ENCODE measurements at regions not wholly inside any gene's neighbourhood (a gene's known extent, or its start where the extent isn't known, plus 50 kb on each side); places are given as distances from the start of the nearest gene placed in this dataset.

DNA sequence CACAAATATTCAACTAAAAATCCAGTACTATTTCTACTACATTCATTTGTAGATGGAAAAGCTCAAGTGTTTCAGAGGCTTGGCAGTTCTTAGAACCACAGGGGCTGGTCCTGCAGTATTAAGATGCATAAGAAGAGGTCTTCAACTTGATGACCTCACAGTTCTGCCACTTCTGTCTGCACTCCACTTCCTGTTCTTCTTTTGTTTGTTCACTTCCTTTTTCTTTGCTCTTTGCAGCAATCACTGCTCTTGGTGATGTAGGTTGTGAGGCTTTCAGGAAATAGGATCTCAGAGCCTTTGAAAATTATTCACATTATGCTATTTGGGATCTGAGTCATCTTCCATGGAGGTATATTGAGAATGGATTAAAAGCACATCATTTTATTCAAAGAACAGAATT lies 602.0 kb upstream of the CPEB2 start:
- no peaks in the 10 kb centered on the region; the same call in 1 of the 2 replicates for H3K9me3 ChIP-seq (ENCODE audit: control insufficient read depth, insufficient read depth, low read length)
- no peak overlapping the region for H3K27ac ChIP-seq (ENCODE audit: low read depth, low read length)
- H4K20me1 ChIP-seq (ENCODE audit: control insufficient read depth, insufficient read depth, low read depth, low read length) = no peaks in the 10 kb centered on the region
- H3K4me2 ChIP-seq (ENCODE audit: low read length) = no peak overlapping the region
- H3K36me3 ChIP-seq (ENCODE audit: control insufficient read depth, low read length) = no peaks in the 10 kb centered on the region
- no peaks in the 10 kb centered on the region for H3F3A ChIP-seq (ENCODE audit: control insufficient read depth, insufficient read depth)
- no peak overlapping the region for H3K4me3 ChIP-seq (ENCODE audit: low read length)
- no peak for TF ChIP-seq EZH2phosphoT487 (IDR thresholded peaks at IDR 0.05; ENCODE audit: borderline replicate concordance, low read length)
- TF ChIP-seq, protein P1, sequence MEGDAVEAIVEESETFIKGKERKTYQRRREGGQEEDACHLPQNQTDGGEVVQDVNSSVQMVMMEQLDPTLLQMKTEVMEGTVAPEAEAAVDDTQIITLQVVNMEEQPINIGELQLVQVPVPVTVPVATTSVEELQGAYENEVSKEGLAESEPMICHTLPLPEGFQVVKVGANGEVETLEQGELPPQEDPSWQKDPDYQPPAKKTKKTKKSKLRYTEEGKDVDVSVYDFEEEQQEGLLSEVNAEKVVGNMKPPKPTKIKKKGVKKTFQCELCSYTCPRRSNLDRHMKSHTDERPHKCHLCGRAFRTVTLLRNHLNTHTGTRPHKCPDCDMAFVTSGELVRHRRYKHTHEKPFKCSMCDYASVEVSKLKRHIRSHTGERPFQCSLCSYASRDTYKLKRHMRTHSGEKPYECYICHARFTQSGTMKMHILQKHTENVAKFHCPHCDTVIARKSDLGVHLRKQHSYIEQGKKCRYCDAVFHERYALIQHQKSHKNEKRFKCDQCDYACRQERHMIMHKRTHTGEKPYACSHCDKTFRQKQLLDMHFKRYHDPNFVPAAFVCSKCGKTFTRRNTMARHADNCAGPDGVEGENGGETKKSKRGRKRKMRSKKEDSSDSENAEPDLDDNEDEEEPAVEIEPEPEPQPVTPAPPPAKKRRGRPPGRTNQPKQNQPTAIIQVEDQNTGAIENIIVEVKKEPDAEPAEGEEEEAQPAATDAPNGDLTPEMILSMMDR (IDR thresholded peaks at IDR 0.05; ENCODE audit: low read depth, low read length, poor library complexity, severe bottlenecking) = no peak
- no peaks in the 10 kb centered on the region for H3K9me2 ChIP-seq (replicated peaks; ENCODE audit: control insufficient read depth, low read length)
- H3K27me3 ChIP-seq (ENCODE audit: control insufficient read depth, low read length) = no peaks in the 10 kb centered on the region
- no peaks in the 10 kb centered on the region for H3K4me1 ChIP-seq (ENCODE audit: control insufficient read depth, low read length)
- H3K79me2 ChIP-seq (ENCODE audit: control insufficient read depth, low read length) = no peaks in the 10 kb centered on the region

DNA sequence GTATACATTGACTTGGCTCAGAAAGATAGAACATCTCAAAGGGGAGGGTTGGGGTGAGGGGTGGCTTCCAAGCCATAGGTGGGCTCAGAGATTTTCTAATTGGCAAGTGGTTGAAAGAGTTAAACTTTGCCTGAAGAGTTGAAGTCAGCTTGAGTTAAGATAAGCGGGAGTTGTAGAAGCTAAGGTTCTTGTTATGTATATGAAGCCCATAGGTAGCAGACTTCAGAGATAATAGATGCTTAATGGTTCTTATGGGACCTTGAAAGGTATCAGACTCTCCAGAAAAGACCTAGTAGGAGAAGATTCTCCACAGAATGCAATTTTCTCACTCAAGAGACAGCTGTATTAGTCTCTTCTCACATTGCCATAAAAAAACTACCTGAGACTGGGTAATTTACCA lies 599.1 kb upstream of the CPEB2 start:
- H3K79me2 ChIP-seq (ENCODE audit: control insufficient read depth, low read length) = no peaks in the 10 kb centered on the region
- no peak for TF ChIP-seq EZH2phosphoT487 (IDR thresholded peaks at IDR 0.05; ENCODE audit: borderline replicate concordance, low read length)
- TF ChIP-seq, protein P1 (IDR thresholded peaks at IDR 0.05; ENCODE audit: low read depth, low read length, poor library complexity, severe bottlenecking) = no peak
- H3K27me3 ChIP-seq (ENCODE audit: control insufficient read depth, low read length) = no peaks in the 10 kb centered on the region
- H3K4me3 ChIP-seq (ENCODE audit: low read length) = no peak overlapping the region
- H3K4me1 ChIP-seq (ENCODE audit: control insufficient read depth, low read length) = no peaks in the 10 kb centered on the region
- no peaks in the 10 kb centered on the region for H3F3A ChIP-seq (ENCODE audit: control insufficient read depth, insufficient read depth)
- no peak overlapping the region for H3K4me2 ChIP-seq (ENCODE audit: low read length)
- H3K27ac ChIP-seq (ENCODE audit: low read depth, low read length) = no peak overlapping the region
- no peaks in the 10 kb centered on the region; the same call in 1 of the 2 replicates for H3K9me3 ChIP-seq (ENCODE audit: control insufficient read depth, insufficient read depth, low read length)
- no peaks in the 10 kb centered on the region for H3K36me3 ChIP-seq (ENCODE audit: control insufficient read depth, low read length)
- no peaks in the 10 kb centered on the region for H4K20me1 ChIP-seq (ENCODE audit: control insufficient read depth, insufficient read depth, low read depth, low read length)
- H3K9me2 ChIP-seq (replicated peaks; ENCODE audit: control insufficient read depth, low read length) = no peaks in the 10 kb centered on the region

DNA sequence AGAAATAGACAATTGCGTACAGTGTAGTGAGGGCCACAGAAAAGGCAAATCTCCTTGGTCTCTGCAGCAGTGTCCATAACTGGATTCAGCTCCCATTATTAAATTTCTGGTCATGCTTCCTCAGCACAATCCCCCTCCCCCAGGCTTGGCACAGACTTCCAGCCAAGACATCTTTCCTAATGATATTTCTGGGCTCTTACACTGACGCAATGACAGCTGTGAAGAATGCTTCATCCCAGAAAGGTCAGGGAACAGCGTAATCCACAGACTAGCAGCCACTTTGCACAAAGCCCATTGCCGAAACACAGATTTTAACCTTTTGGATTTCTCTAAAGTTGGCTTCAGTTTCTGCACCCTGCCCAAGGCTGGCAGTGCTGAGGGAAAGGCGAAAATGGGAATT lies 597.6 kb upstream of the CPEB2 start:
- no peaks in the 10 kb centered on the region for H4K20me1 ChIP-seq (ENCODE audit: control insufficient read depth, insufficient read depth, low read depth, low read length)
- H3K9me2 ChIP-seq (replicated peaks; ENCODE audit: control insufficient read depth, low read length) = no peaks in the 10 kb centered on the region
- H3K4me1 ChIP-seq (ENCODE audit: control insufficient read depth, low read length) = no peaks in the 10 kb centered on the region
- no peak for TF ChIP-seq EZH2phosphoT487 (IDR thresholded peaks at IDR 0.05; ENCODE audit: borderline replicate concordance, low read length)
- TF ChIP-seq, protein P1 (IDR thresholded peaks at IDR 0.05; ENCODE audit: low read depth, low read length, poor library complexity, severe bottlenecking) = no peak
- no peaks in the 10 kb centered on the region for H3K36me3 ChIP-seq (ENCODE audit: control insufficient read depth, low read length)
- H3F3A ChIP-seq (ENCODE audit: control insufficient read depth, insufficient read depth) = no peaks in the 10 kb centered on the region
- H3K4me2 ChIP-seq (ENCODE audit: low read length) = no peak overlapping the region
- no peak overlapping the region for H3K4me3 ChIP-seq (ENCODE audit: low read length)
- H3K9me3 ChIP-seq (ENCODE audit: control insufficient read depth, insufficient read depth, low read length) = no peaks in the 10 kb centered on the region; the same call in 1 of the 2 replicates
- H3K79me2 ChIP-seq (ENCODE audit: control insufficient read depth, low read length) = no peaks in the 10 kb centered on the region
- no peaks in the 10 kb centered on the region for H3K27me3 ChIP-seq (ENCODE audit: control insufficient read depth, low read length)
- no peak overlapping the region for H3K27ac ChIP-seq (ENCODE audit: low read depth, low read length)

DNA sequence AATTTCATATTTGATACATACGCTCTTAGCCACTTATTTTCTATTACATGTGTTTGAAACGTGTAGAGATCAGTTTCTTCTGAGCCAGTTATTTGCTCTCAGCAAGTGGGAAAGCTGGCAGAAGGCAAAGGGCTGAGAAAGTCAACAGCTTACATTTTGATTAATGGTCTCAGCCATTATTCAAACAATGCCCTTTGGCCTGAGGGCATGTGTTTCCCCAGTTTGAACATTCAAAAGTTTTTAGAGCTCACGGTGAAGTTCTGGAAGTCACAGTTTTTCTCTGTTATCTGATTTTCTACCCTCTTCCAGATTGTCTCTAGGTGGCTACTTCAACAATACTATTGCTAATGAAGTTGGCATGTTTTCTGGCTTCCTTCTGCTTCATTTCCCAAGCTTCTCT lies 591.8 kb upstream of the CPEB2 start:
- Histone ChIP-seq H3K79me2 (ENCODE audit: control insufficient read depth, low read length) (no peaks in the 10 kb centered on the region), H3K36me3 (ENCODE audit: control insufficient read depth, low read length) (no peaks in the 10 kb centered on the region), H3F3A (ENCODE audit: control insufficient read depth, insufficient read depth) (no peaks in the 10 kb centered on the region), H3K4me3 (ENCODE audit: low read length) (no peak overlapping the region), H3K27ac (ENCODE audit: low read depth, low read length) (no peak overlapping the region), H3K4me1 (ENCODE audit: control insufficient read depth, low read length) (no peaks in the 10 kb centered on the region), H3K9me3 (ENCODE audit: control insufficient read depth, insufficient read depth, low read length) (no peaks in the 10 kb centered on the region), H3K4me2 (ENCODE audit: low read length) (no peak overlapping the region), H4K20me1 (ENCODE audit: control insufficient read depth, insufficient read depth, low read depth, low read length) (no peaks in the 10 kb centered on the region), H3K9me2 (replicated peaks; ENCODE audit: control insufficient read depth, low read length) (no peaks in the 10 kb centered on the region), H3K27me3 (ENCODE audit: control insufficient read depth, low read length) (no peaks in the 10 kb centered on the region)
- TF ChIP-seq EZH2phosphoT487 (IDR thresholded peaks at IDR 0.05; ENCODE audit: borderline replicate concordance, low read length) = no peak
- TF ChIP-seq, protein P1 (IDR thresholded peaks at IDR 0.05; ENCODE audit: low read depth, low read length, poor library complexity, severe bottlenecking) = no peak

All from DOHH2 (cell line).